Gastroesophageal sphincter (tissue), 3 donors: ENCODE measurements at regions not wholly inside any gene's neighbourhood (a gene's known extent, or its start where the extent isn't known, plus 50 kb on each side); places are given as distances from the start of the nearest gene placed in this dataset.

Experiments
- CTCF ChIP-seq, 4 experiments: fragments of 200-600 bp in 2 of 4; fragments of 450-650 bp in 2 of 4; sonication (generic) in 1 of 4; IDR thresholded peaks; one replicate each; pipeline ENCODE4 v1.5.1; 2017 to 2019; ENCODE audit warnings: antibody characterized with exemption in 4 of 4, mild to moderate bottlenecking in 2 of 4, moderate library complexity in 2 of 4
- EP300 ChIP-seq: sonication (generic); formaldehyde crosslinking; IDR thresholded peaks from one replicate; pipeline ENCODE4 v1.6.1; 2017; ENCODE audit warnings: antibody characterized with exemption, mild to moderate bottlenecking
- POLR2A ChIP-seq, 2 donors: fragments of 450-650 bp; IDR thresholded peaks; one replicate each; pipeline ENCODE4 v1.6.1; 2017; ENCODE audit warnings: antibody characterized with exemption in 2 of 2, mild to moderate bottlenecking in 2 of 2, moderate library complexity in 1 of 2

GRCh38 chr2:228728961-228729360, 542.1 kb downstream of the PID1 start:
- TF ChIP-seq CTCF (IDR thresholded peaks at IDR 0.05) (no peak), POLR2A (IDR thresholded peaks at IDR 0.05) (no peak), EP300 (no peak)
